ENCODE measurements at regions not wholly inside any gene's neighbourhood (a gene's known extent, or its start where the extent isn't known, plus 50 kb on each side); places are given as distances from the start of the nearest gene placed in this dataset.

DNA sequence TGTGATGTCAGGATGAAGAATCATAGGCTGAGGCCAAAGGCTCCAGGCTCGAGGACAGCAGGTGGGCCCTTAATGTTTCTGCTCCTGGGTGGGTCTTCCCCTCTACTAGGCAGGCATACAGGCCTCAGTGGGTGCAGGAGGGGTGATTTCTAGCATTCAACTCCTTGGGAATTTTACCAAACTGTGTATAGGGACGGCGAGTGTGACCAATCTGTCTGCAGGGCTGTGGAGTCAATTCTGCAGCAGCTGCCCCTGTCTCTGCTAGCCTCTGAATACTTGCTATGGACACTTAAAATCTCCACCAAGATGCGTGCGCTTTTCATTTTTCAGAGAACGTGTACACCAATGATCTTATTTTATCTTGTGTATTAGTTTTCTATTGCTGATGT is 115.5 kb downstream of the WDR11 start:
- no peak for TF ChIP-seq POLR2A (IDR thresholded peaks at IDR 0.05)
- no peak for TF ChIP-seq CTCF (IDR thresholded peaks at IDR 0.05)
